Body of pancreas (tissue), 4 donors: ENCODE measurements at regions not wholly inside any gene's neighbourhood (a gene's known extent, or its start where the extent isn't known, plus 50 kb on each side); places are given as distances from the start of the nearest gene placed in this dataset.

Source experiments
- POLR2A ChIP-seq, 3 donors: fragments of 450-650 bp; IDR thresholded peaks; one replicate each; pipeline ENCODE4 v1.6.1; 2016; ENCODE audit warnings: antibody characterized with exemption in 3 of 3, mild to moderate bottlenecking in 2 of 3
- TF ChIP-seq, protein P1 (sequence below), 7 experiments: fragments of 450-650 bp in 4 of 7; fragments of 200-600 bp in 3 of 7; sonication (generic) in 3 of 7; IDR thresholded peaks; one replicate each; pipeline ENCODE4 v1.5.1; 2016 to 2019; ENCODE audit warnings: antibody characterized with exemption in 7 of 7

GRCh38 chr13:85197431-85197830, 601.8 kb downstream of the SLITRK6 start:
- TF ChIP-seq, protein P1, sequence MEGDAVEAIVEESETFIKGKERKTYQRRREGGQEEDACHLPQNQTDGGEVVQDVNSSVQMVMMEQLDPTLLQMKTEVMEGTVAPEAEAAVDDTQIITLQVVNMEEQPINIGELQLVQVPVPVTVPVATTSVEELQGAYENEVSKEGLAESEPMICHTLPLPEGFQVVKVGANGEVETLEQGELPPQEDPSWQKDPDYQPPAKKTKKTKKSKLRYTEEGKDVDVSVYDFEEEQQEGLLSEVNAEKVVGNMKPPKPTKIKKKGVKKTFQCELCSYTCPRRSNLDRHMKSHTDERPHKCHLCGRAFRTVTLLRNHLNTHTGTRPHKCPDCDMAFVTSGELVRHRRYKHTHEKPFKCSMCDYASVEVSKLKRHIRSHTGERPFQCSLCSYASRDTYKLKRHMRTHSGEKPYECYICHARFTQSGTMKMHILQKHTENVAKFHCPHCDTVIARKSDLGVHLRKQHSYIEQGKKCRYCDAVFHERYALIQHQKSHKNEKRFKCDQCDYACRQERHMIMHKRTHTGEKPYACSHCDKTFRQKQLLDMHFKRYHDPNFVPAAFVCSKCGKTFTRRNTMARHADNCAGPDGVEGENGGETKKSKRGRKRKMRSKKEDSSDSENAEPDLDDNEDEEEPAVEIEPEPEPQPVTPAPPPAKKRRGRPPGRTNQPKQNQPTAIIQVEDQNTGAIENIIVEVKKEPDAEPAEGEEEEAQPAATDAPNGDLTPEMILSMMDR (IDR thresholded peaks at IDR 0.05): no peak
- no peak for TF ChIP-seq POLR2A (IDR thresholded peaks at IDR 0.05)
